Caco-2 (cell line): ENCODE measurements at regions not wholly inside any gene's neighbourhood (a gene's known extent, or its start where the extent isn't known, plus 50 kb on each side); places are given as distances from the start of the nearest gene placed in this dataset.

Experiments used
- BruUV-seq: library from RNA; stranded (reverse); fragments of 400-500 nt; replicated peaks from 2 replicates; lab custom pipeline; 2021; lab: Mats Ljungman, UMichigan
- CTCF ChIA-PET: fragments of 300-600 bp; sonication (Branson Sonifier 250); formaldehyde crosslinking; loops from one replicate; lab custom pipeline; 2022; ENCODE audit warnings: antibody characterized with exemption; lab: Charles Lee
- POLR2A ChIA-PET: fragments of 300-600 bp; sonication (Branson Sonifier 250); formaldehyde crosslinking; loops from one replicate; lab custom pipeline; 2022; ENCODE audit warnings: antibody characterized with exemption; lab: Charles Lee
- DNase-seq, 2 experiments: peaks; one replicate each; pipeline versions ENCODE4 v3.0.0 to v3.0.0-alpha.2; 2020 to 2022
- H3K27me3 ChIP-seq: replicated peaks from 2 replicates; pipeline ENCODE4 v1.6.0; 2011; ENCODE audit warnings: low read length; ENCODE audit not compliant: control insufficient read depth, insufficient read depth
- H3K36me3 ChIP-seq: 2 replicates; pipeline ENCODE4 v1.5.1; 2011; ENCODE audit warnings: low read length; ENCODE audit not compliant: control insufficient read depth, insufficient read depth
- H3K4me1 ChIP-seq: fragments of 250-450 bp; sonication (Bioruptor Pico); 2 replicates; pipeline ENCODE4 v1.5.1; 2020; ENCODE audit warnings: mild to moderate bottlenecking
- H3K4me3 ChIP-seq: 2 replicates; pipeline ENCODE4 v1.5.1; 2011; ENCODE audit warnings: low read depth, mild to moderate bottlenecking, control low read depth, low read length
- H3K9me3 ChIP-seq: fragments of 250-450 bp; sonication (Bioruptor Pico); 2 replicates; pipeline ENCODE4 v1.5.1; 2020; ENCODE audit warnings: mild to moderate bottlenecking, moderate library complexity
- H3K27ac Mint-ChIP-seq: one replicate; pipeline ENCODE4 v1.8.0; 2022; ENCODE audit warnings: mixed read lengths; ENCODE audit not compliant: unreplicated experiment
- H3K27me3 Mint-ChIP-seq: one replicate; pipeline ENCODE4 v1.8.0; 2022; ENCODE audit warnings: mixed read lengths; ENCODE audit not compliant: insufficient read depth, unreplicated experiment
- H3K36me3 Mint-ChIP-seq: one replicate; pipeline ENCODE4 v1.8.0; 2022; ENCODE audit warnings: mild to moderate bottlenecking, mixed read lengths; ENCODE audit not compliant: insufficient read depth, unreplicated experiment
- H3K4me1 Mint-ChIP-seq: one replicate; pipeline ENCODE4 v1.8.0; 2022; ENCODE audit warnings: low read depth, mixed read lengths; ENCODE audit not compliant: unreplicated experiment
- H3K4me3 Mint-ChIP-seq: one replicate; pipeline ENCODE4 v1.8.0; 2022; ENCODE audit warnings: mild to moderate bottlenecking, moderate library complexity, mixed read lengths; ENCODE audit not compliant: unreplicated experiment
- H3K9me3 Mint-ChIP-seq: one replicate; pipeline ENCODE4 v1.8.0; 2022; ENCODE audit warnings: mixed read lengths; ENCODE audit not compliant: unreplicated experiment
- CTCF ChIP-seq, 2 experiments: fragments of 200-600 bp in 1 of 2; IDR thresholded peaks; 1 replicate in 1 of 2; 2 replicates in 1 of 2; pipeline versions ENCODE4 v1.5.1 to v1.8.0; 2011 to 2022; ENCODE audit warnings: antibody characterized with exemption in 1 of 2, control low read depth in 1 of 2, inconsistent platforms in 1 of 2, low read depth in 1 of 2, low read length in 1 of 2, mild to moderate bottlenecking in 1 of 2, moderate library complexity in 1 of 2; ENCODE audit not compliant: insufficient read depth in 1 of 2, severe bottlenecking in 1 of 2, unreplicated experiment in 1 of 2
- intact Hi-C: fragments of 100-400 bp; cut with micrococcal nuclease; formaldehyde crosslinking; loops from one replicate; pipeline ENCODE4 v1.10.0; 2022; ENCODE audit not compliant: unreplicated experiment

- no peak for DNase-seq
- intact Hi-C loops, result no loop called here
- Mint-ChIP-seq H3K4me1 (no peaks in the 10 kb centered on the region), H3K27ac (no peak overlapping the region), H3K4me3 (no peak overlapping the region), H3K27me3 (peaks cover 17% of the 10 kb centered on the region), H3K36me3 (no peaks in the 10 kb centered on the region), H3K9me3 (peaks cover 22% of the 10 kb centered on the region)
- CTCF ChIA-PET, result no interaction called here
- Histone ChIP-seq H3K27me3 (no peaks in the 10 kb centered on the region), H3K4me3 (no peak overlapping the region), H3K9me3 (no peaks in the 10 kb centered on the region; the same call in 1 of the 2 replicates), H3K4me1 (no peaks in the 10 kb centered on the region), H3K36me3 (no peaks in the 10 kb centered on the region)
- no peak for TF ChIP-seq CTCF (IDR thresholded peaks at IDR 0.05; ENCODE audit: insufficient read depth in 1 of 2, low read depth in 1 of 2, low read length in 1 of 2, severe bottlenecking in 1 of 2, unreplicated experiment in 1 of 2)
- POLR2A ChIA-PET, result no interaction called here
- BruUV-seq, result no TSS peak
Measured at GRCh38 chr5:110956280-110956912, 115.1 kb upstream of the TSLP start.

- no TSS peak for BruUV-seq
- no peaks in the 10 kb centered on the region for H3K36me3 Mint-ChIP-seq
- intact Hi-C loops, result no loop called here
- H3K9me3 Mint-ChIP-seq, result peaks cover 22% of the 10 kb centered on the region
- CTCF ChIA-PET, result no interaction called here
- H3K4me1 Mint-ChIP-seq, result no peaks in the 10 kb centered on the region
- no peak for TF ChIP-seq CTCF (IDR thresholded peaks at IDR 0.05; ENCODE audit: insufficient read depth in 1 of 2, low read depth in 1 of 2, low read length in 1 of 2, severe bottlenecking in 1 of 2, unreplicated experiment in 1 of 2)
- H3K27me3 ChIP-seq, result no peaks in the 10 kb centered on the region
- no peak for DNase-seq
- no peaks in the 10 kb centered on the region; the same call in 1 of the 2 replicates for H3K9me3 ChIP-seq
- POLR2A ChIA-PET, result no interaction called here
- no peak overlapping the region for H3K4me3 Mint-ChIP-seq
- H3K27ac Mint-ChIP-seq, result no peak overlapping the region
- no peak overlapping the region for H3K4me3 ChIP-seq
- peaks cover 17% of the 10 kb centered on the region for H3K27me3 Mint-ChIP-seq
- H3K36me3 ChIP-seq, result no peaks in the 10 kb centered on the region
- no peaks in the 10 kb centered on the region for H3K4me1 ChIP-seq
Measured at GRCh38 chr5:110956913-110957813, 114.3 kb upstream of the TSLP start.

- DNase-seq, result no peak
- no peaks in the 10 kb centered on the region for H3K9me3 ChIP-seq
- H3K27me3 Mint-ChIP-seq, result peaks cover 12% of the 10 kb centered on the region
- POLR2A ChIA-PET, result no interaction called here
- H3K4me1 ChIP-seq, result no peaks in the 10 kb centered on the region
- H3K9me3 Mint-ChIP-seq, result peaks cover 16% of the 10 kb centered on the region
- no peaks in the 10 kb centered on the region for H3K27me3 ChIP-seq
- no peak overlapping the region for H3K27ac Mint-ChIP-seq
- no peak for TF ChIP-seq CTCF (IDR thresholded peaks at IDR 0.05; ENCODE audit: insufficient read depth in 1 of 2, low read depth in 1 of 2, low read length in 1 of 2, severe bottlenecking in 1 of 2, unreplicated experiment in 1 of 2)
- intact Hi-C loops, result no loop called here
- H3K4me1 Mint-ChIP-seq, result no peaks in the 10 kb centered on the region
- CTCF ChIA-PET, result no interaction called here
- H3K36me3 ChIP-seq, result no peaks in the 10 kb centered on the region
- no TSS peak for BruUV-seq
- H3K4me3 ChIP-seq, result no peak overlapping the region
- no peak overlapping the region for H3K4me3 Mint-ChIP-seq
- H3K36me3 Mint-ChIP-seq, result no peaks in the 10 kb centered on the region
Measured at GRCh38 chr5:110957934-110958333, 113.6 kb upstream of the TSLP start.
